IPS-15b (cell line): ENCODE measurements at regions not wholly inside any gene's neighbourhood (a gene's known extent, or its start where the extent isn't known, plus 50 kb on each side); places are given as distances from the start of the nearest gene placed in this dataset.

Source experiments
- H3K27me3 ChIP-seq: one replicate; pipeline ENCODE4 v1.6.1; 2013; ENCODE audit warnings: low read length; ENCODE audit not compliant: control insufficient read depth, insufficient read depth
- H3K36me3 ChIP-seq: one replicate; pipeline ENCODE4 v1.6.1; 2013; ENCODE audit warnings: low read length; ENCODE audit not compliant: control insufficient read depth, insufficient read depth
- H3K4me1 ChIP-seq: one replicate; pipeline ENCODE4 v1.6.1; 2013; ENCODE audit warnings: mild to moderate bottlenecking, low read length; ENCODE audit not compliant: control insufficient read depth, insufficient read depth
- H3K4me3 ChIP-seq: one replicate; pipeline ENCODE4 v1.5.1; 2013; ENCODE audit warnings: low read depth, low read length
- H3K9ac ChIP-seq: one replicate; pipeline ENCODE4 v1.6.1; 2013; ENCODE audit warnings: low read depth, mild to moderate bottlenecking, low read length
- H3K9me3 ChIP-seq: one replicate; pipeline ENCODE4 v1.6.1; 2013; ENCODE audit warnings: mild to moderate bottlenecking, low read length; ENCODE audit not compliant: control insufficient read depth, insufficient read depth

GRCh38 chr22:49021926-49022815, 805.5 kb downstream of the BRD1 start:
- no peaks in the 10 kb centered on the region for H3K36me3 ChIP-seq
- no peak overlapping the region for H3K9ac ChIP-seq
- H3K4me1 ChIP-seq: no peaks in the 10 kb centered on the region
- no peaks in the 10 kb centered on the region for H3K27me3 ChIP-seq
- H3K4me3 ChIP-seq: no peak overlapping the region
- no peaks in the 10 kb centered on the region for H3K9me3 ChIP-seq

GRCh38 chr22:49021131-49021925, 806.3 kb downstream of the BRD1 start:
- Histone ChIP-seq H3K4me1 (no peaks in the 10 kb centered on the region), H3K4me3 (no peak overlapping the region), H3K27me3 (no peaks in the 10 kb centered on the region), H3K9me3 (no peaks in the 10 kb centered on the region), H3K36me3 (no peaks in the 10 kb centered on the region), H3K9ac (no peak overlapping the region)

GRCh38 chr22:49019737-49020713, 807.6 kb downstream of the BRD1 start:
- H3K4me1 ChIP-seq: no peaks in the 10 kb centered on the region
- no peaks in the 10 kb centered on the region for H3K27me3 ChIP-seq
- H3K4me3 ChIP-seq: no peak overlapping the region
- H3K9ac ChIP-seq: no peak overlapping the region
- no peaks in the 10 kb centered on the region for H3K9me3 ChIP-seq
- no peaks in the 10 kb centered on the region for H3K36me3 ChIP-seq

- Histone ChIP-seq H3K9me3 (no peaks in the 10 kb centered on the region), H3K9ac (no peak overlapping the region), H3K4me1 (no peaks in the 10 kb centered on the region), H3K4me3 (no peak overlapping the region), H3K27me3 (no peaks in the 10 kb centered on the region), H3K36me3 (no peaks in the 10 kb centered on the region)
Measured at GRCh38 chr22:49018601-49019000, 809.1 kb downstream of the BRD1 start.

- Histone ChIP-seq H3K4me1 (no peaks in the 10 kb centered on the region), H3K4me3 (no peak overlapping the region), H3K9ac (no peak overlapping the region), H3K27me3 (no peaks in the 10 kb centered on the region), H3K36me3 (no peaks in the 10 kb centered on the region), H3K9me3 (no peaks in the 10 kb centered on the region)
Measured at GRCh38 chr22:49017482-49018329, 810.0 kb downstream of the BRD1 start.

GRCh38 chr22:49016909-49017481, 810.7 kb downstream of the BRD1 start:
- no peaks in the 10 kb centered on the region for H3K9me3 ChIP-seq
- H3K36me3 ChIP-seq: no peaks in the 10 kb centered on the region
- H3K27me3 ChIP-seq: no peaks in the 10 kb centered on the region
- H3K4me3 ChIP-seq: no peak overlapping the region
- no peaks in the 10 kb centered on the region for H3K4me1 ChIP-seq
- H3K9ac ChIP-seq: no peak overlapping the region

GRCh38 chr22:49015993-49016908, 811.4 kb downstream of the BRD1 start:
- no peak overlapping the region for H3K9ac ChIP-seq
- no peaks in the 10 kb centered on the region for H3K36me3 ChIP-seq
- no peak overlapping the region for H3K4me3 ChIP-seq
- H3K4me1 ChIP-seq: no peaks in the 10 kb centered on the region
- no peaks in the 10 kb centered on the region for H3K9me3 ChIP-seq
- no peaks in the 10 kb centered on the region for H3K27me3 ChIP-seq

- Histone ChIP-seq H3K27me3 (no peaks in the 10 kb centered on the region), H3K36me3 (no peaks in the 10 kb centered on the region), H3K9ac (no peak overlapping the region), H3K9me3 (no peaks in the 10 kb centered on the region), H3K4me1 (no peaks in the 10 kb centered on the region), H3K4me3 (no peak overlapping the region)
Measured at GRCh38 chr22:49015459-49015858, 812.2 kb downstream of the BRD1 start.

- no peaks in the 10 kb centered on the region for H3K9me3 ChIP-seq
- no peaks in the 10 kb centered on the region for H3K36me3 ChIP-seq
- no peaks in the 10 kb centered on the region for H3K4me1 ChIP-seq
- no peak overlapping the region for H3K4me3 ChIP-seq
- no peaks in the 10 kb centered on the region for H3K27me3 ChIP-seq
- no peak overlapping the region for H3K9ac ChIP-seq
Measured at GRCh38 chr22:49014227-49015201, 813.2 kb downstream of the BRD1 start.
